HepG2 (cell line): ENCODE measurements at regions not wholly inside any gene's neighbourhood (a gene's known extent, or its start where the extent isn't known, plus 50 kb on each side); places are given as distances from the start of the nearest gene placed in this dataset.

Experiments used
- ARHGAP35 ChIP-seq: sonication (generic); formaldehyde crosslinking; IDR thresholded peaks from 2 replicates; pipeline ENCODE4 v1.9.0; 2022; ENCODE audit warnings: mild to moderate bottlenecking, inconsistent platforms, moderate library complexity, missing genetic modification reagents, borderline replicate concordance
- CENPT ChIP-seq: sonication (generic); formaldehyde crosslinking; IDR thresholded peaks from 2 replicates; pipeline ENCODE4 v1.8.0; 2022; ENCODE audit warnings: low read depth, mild to moderate bottlenecking, moderate library complexity, missing genetic modification reagents
- DMAP1 ChIP-seq: IDR thresholded peaks from 2 replicates; pipeline ENCODE4 v1.6.1; 2016
- ELF1 ChIP-seq: sonication (generic); formaldehyde crosslinking; IDR thresholded peaks from 2 replicates; pipeline ENCODE4 v1.4.0; 2020; ENCODE audit warnings: missing genetic modification reagents
- FOXK2 ChIP-seq: fragments of 450-650 bp; IDR thresholded peaks from 2 replicates; pipeline ENCODE4 v1.6.1; 2016
- FOXO1 ChIP-seq: sonication (generic); formaldehyde crosslinking; IDR thresholded peaks from 2 replicates; pipeline ENCODE4 v1.4.0; 2020; ENCODE audit warnings: missing genetic modification reagents
- HDAC2 ChIP-seq: sonication (generic); formaldehyde crosslinking; IDR thresholded peaks from 2 replicates; pipeline ENCODE4 v1.4.0; 2020; ENCODE audit warnings: missing genetic modification reagents
- HNRNPLL ChIP-seq: fragments of 200-400 bp; formaldehyde crosslinking; IDR thresholded peaks from 2 replicates; pipeline ENCODE4 v1.6.1; 2017; ENCODE audit warnings: mild to moderate bottlenecking, low read depth, low read length; ENCODE audit not compliant: poor library complexity, severe bottlenecking
- KAT2B ChIP-seq: fragments of 150-350 bp; IDR thresholded peaks from 2 replicates; pipeline ENCODE4 v1.6.1; 2014; ENCODE audit warnings: low read depth, low read length, borderline replicate concordance
- RBM22 ChIP-seq: fragments of 200-400 bp; formaldehyde crosslinking; optimal IDR thresholded peaks from 2 replicates; pipeline ENCODE3; 2017; ENCODE audit warnings: mild to moderate bottlenecking, low read length, moderate library complexity
- REL ChIP-seq: sonication (generic); formaldehyde crosslinking; conservative IDR thresholded peaks from 2 replicates; pipeline ENCODE4 v1.8.0; 2022; ENCODE audit warnings: mild to moderate bottlenecking, missing genetic modification reagents, moderate library complexity
- ZC3H13 ChIP-seq: sonication (generic); formaldehyde crosslinking; IDR thresholded peaks from 2 replicates; pipeline ENCODE4 v1.8.1; 2023; ENCODE audit warnings: mild to moderate bottlenecking, missing genetic modification reagents, moderate library complexity
- ZKSCAN1 ChIP-seq: fragments of 150-350 bp; IDR thresholded peaks from 2 replicates; pipeline ENCODE4 v1.6.1; 2014; ENCODE audit warnings: low read length
- ZNF20 ChIP-seq: sonication (generic); formaldehyde crosslinking; IDR thresholded peaks from 2 replicates; pipeline ENCODE4 v1.4.0; 2020; ENCODE audit warnings: mild to moderate bottlenecking, moderate library complexity, missing genetic modification reagents
- ZNF205 ChIP-seq: IDR thresholded peaks from 2 replicates; pipeline ENCODE4 v1.6.1; 2018; ENCODE audit warnings: missing biosample characterization, missing genetic modification reagents
- ZNF232 ChIP-seq: sonication (generic); formaldehyde crosslinking; IDR thresholded peaks from 2 replicates; pipeline ENCODE4 v1.4.0; 2020; ENCODE audit warnings: missing genetic modification reagents, borderline replicate concordance
- ZNF333 ChIP-seq: sonication (generic); formaldehyde crosslinking; IDR thresholded peaks from 2 replicates; pipeline ENCODE4 v1.4.0; 2020; ENCODE audit warnings: mild to moderate bottlenecking, missing genetic modification reagents, borderline replicate concordance
- ZNF598 ChIP-seq: sonication (generic); formaldehyde crosslinking; IDR thresholded peaks from 2 replicates; pipeline ENCODE4 v1.5.1; 2020; ENCODE audit warnings: mild to moderate bottlenecking, missing genetic modification reagents, borderline replicate concordance
- ZNF615 ChIP-seq: sonication (generic); formaldehyde crosslinking; IDR thresholded peaks from 2 replicates; pipeline ENCODE4 v1.5.0; 2020; ENCODE audit warnings: mild to moderate bottlenecking, missing genetic modification reagents, borderline replicate concordance
- ZNF629 ChIP-seq: sonication (generic); formaldehyde crosslinking; conservative IDR thresholded peaks from 2 replicates; pipeline ENCODE4 v1.5.0; 2020; ENCODE audit warnings: missing genetic modification reagents
- ZNF773 ChIP-seq: sonication (generic); formaldehyde crosslinking; IDR thresholded peaks from 2 replicates; pipeline ENCODE4 v1.4.0; 2020; ENCODE audit warnings: missing genetic modification reagents, borderline replicate concordance
- ZNF788 ChIP-seq: sonication (generic); formaldehyde crosslinking; IDR thresholded peaks from 2 replicates; pipeline ENCODE4 v1.5.0; 2020; ENCODE audit warnings: mild to moderate bottlenecking, missing genetic modification reagents, borderline replicate concordance
- ZNF790 ChIP-seq: sonication (generic); formaldehyde crosslinking; IDR thresholded peaks from 2 replicates; pipeline ENCODE4 v1.8.0; 2022; ENCODE audit warnings: missing genetic modification reagents, mild to moderate bottlenecking, borderline replicate concordance
- TF ChIP-seq, protein P1 (sequence below): sonication (generic); formaldehyde crosslinking; IDR thresholded peaks from 2 replicates; pipeline ENCODE4 v1.4.0; 2020; ENCODE audit warnings: missing genetic modification reagents
- TF ChIP-seq, protein P2 (sequence below): sonication (generic); formaldehyde crosslinking; IDR thresholded peaks from 2 replicates; pipeline ENCODE4 v1.4.0; 2020; ENCODE audit warnings: missing genetic modification reagents, borderline replicate concordance
- TF ChIP-seq, protein P3 (sequence below): sonication (generic); formaldehyde crosslinking; IDR thresholded peaks from 2 replicates; pipeline ENCODE4 v1.5.0; 2020; ENCODE audit warnings: missing genetic modification reagents, mild to moderate bottlenecking, borderline replicate concordance

DNA sequence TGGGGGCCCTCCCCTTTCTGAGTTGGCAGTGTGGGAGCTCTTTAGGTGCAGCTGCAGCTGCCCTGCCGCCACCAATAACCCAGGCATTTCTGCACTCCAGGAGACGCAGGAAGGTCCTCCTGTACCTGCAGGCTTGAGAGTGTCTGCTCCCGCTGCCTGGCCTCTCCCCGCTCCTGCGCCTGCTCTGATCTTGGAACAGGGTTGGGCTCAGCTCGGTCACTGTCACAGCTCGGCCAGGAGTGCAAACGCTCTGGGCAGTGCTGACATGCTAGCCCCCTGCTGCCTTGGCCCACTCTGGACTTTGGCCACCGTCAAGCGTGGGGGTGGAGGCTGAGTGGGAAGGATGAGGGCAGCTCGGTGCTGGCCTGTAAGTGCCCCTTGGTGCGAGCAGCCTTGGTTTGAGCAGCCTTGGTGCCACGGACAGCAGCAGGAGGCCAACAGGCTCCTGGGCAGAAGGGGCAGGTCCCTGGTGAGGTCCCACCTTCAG lies 738.1 kb upstream of the GJE1 start (continued):
- TF ChIP-seq ZNF790 (CRISPR knock-in tag) = 0 out of 2 replicates have a peak, but pooled peaks have one; percentile 35
- no peak for TF ChIP-seq ZNF629 (CRISPR knock-in tag)
- TF ChIP-seq, protein P1, sequence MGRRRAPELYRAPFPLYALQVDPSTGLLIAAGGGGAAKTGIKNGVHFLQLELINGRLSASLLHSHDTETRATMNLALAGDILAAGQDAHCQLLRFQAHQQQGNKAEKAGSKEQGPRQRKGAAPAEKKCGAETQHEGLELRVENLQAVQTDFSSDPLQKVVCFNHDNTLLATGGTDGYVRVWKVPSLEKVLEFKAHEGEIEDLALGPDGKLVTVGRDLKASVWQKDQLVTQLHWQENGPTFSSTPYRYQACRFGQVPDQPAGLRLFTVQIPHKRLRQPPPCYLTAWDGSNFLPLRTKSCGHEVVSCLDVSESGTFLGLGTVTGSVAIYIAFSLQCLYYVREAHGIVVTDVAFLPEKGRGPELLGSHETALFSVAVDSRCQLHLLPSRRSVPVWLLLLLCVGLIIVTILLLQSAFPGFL = no peak
- no peak for TF ChIP-seq ARHGAP35 (CRISPR knock-in tag)
- TF ChIP-seq HDAC2 (CRISPR knock-in tag) = no peak
- TF ChIP-seq ZKSCAN1 = no peak
- TF ChIP-seq, protein P2, sequence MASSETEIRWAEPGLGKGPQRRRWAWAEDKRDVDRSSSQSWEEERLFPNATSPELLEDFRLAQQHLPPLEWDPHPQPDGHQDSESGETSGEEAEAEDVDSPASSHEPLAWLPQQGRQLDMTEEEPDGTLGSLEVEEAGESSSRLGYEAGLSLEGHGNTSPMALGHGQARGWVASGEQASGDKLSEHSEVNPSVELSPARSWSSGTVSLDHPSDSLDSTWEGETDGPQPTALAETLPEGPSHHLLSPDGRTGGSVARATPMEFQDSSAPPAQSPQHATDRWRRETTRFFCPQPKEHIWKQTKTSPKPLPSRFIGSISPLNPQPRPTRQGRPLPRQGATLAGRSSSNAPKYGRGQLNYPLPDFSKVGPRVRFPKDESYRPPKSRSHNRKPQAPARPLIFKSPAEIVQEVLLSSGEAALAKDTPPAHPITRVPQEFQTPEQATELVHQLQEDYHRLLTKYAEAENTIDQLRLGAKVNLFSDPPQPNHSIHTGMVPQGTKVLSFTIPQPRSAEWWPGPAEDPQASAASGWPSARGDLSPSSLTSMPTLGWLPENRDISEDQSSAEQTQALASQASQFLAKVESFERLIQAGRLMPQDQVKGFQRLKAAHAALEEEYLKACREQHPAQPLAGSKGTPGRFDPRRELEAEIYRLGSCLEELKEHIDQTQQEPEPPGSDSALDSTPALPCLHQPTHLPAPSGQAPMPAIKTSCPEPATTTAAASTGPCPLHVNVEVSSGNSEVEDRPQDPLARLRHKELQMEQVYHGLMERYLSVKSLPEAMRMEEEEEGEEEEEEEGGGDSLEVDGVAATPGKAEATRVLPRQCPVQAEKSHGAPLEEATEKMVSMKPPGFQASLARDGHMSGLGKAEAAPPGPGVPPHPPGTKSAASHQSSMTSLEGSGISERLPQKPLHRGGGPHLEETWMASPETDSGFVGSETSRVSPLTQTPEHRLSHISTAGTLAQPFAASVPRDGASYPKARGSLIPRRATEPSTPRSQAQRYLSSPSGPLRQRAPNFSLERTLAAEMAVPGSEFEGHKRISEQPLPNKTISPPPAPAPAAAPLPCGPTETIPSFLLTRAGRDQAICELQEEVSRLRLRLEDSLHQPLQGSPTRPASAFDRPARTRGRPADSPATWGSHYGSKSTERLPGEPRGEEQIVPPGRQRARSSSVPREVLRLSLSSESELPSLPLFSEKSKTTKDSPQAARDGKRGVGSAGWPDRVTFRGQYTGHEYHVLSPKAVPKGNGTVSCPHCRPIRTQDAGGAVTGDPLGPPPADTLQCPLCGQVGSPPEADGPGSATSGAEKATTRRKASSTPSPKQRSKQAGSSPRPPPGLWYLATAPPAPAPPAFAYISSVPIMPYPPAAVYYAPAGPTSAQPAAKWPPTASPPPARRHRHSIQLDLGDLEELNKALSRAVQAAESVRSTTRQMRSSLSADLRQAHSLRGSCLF (CRISPR knock-in tag) = no peak
- TF ChIP-seq ELF1 = no peak
- TF ChIP-seq REL (CRISPR knock-in tag) = no peak
- TF ChIP-seq, protein P3, sequence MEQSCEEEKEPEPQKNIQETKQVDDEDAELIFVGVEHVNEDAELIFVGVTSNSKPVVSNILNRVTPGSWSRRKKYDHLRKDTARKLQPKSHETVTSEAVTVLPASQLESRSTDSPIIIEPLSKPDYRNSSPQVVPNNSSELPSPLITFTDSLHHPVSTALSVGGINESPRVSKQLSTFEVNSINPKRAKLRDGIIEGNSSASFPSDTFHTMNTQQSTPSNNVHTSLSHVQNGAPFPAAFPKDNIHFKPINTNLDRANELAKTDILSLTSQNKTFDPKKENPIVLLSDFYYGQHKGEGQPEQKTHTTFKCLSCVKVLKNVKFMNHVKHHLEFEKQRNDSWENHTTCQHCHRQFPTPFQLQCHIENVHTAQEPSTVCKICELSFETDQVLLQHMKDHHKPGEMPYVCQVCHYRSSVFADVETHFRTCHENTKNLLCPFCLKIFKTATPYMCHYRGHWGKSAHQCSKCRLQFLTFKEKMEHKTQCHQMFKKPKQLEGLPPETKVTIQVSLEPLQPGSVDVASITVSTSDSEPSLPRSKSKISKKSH (CRISPR knock-in tag) = peak; percentile 79
- no peak for TF ChIP-seq RBM22
- TF ChIP-seq ZNF232 (CRISPR knock-in tag) = no peak
- TF ChIP-seq ZNF615 (CRISPR knock-in tag) = no peak
- TF ChIP-seq FOXO1 (CRISPR knock-in tag) = no peak
- TF ChIP-seq HNRNPLL = peak; percentile 34
- TF ChIP-seq ZNF20 (CRISPR knock-in tag) = no peak
- 0 out of 2 replicates have a peak, but pooled peaks have one; percentile 87 for TF ChIP-seq ZNF598 (CRISPR knock-in tag)
- TF ChIP-seq KAT2B = no peak
- TF ChIP-seq FOXK2 = no peak
- no peak for TF ChIP-seq DMAP1 (CRISPR knock-in tag)
- TF ChIP-seq ZNF773 = no peak
- TF ChIP-seq CENPT (CRISPR knock-in tag) = no peak
- TF ChIP-seq ZNF788 (CRISPR knock-in tag) = no peak
- TF ChIP-seq ZNF333 (CRISPR knock-in tag) = peak; percentile 81; the same call in 1 of the 2 replicates
- TF ChIP-seq ZNF205 (CRISPR knock-in tag) = peak; percentile 75; the same call in 1 of the 2 replicates
- no peak for TF ChIP-seq ZC3H13
